Trophoblast cell (in vitro differentiated cells and primary cell): ENCODE measurements at regions not wholly inside any gene's neighbourhood (a gene's known extent, or its start where the extent isn't known, plus 50 kb on each side); places are given as distances from the start of the nearest gene placed in this dataset.

Experiments used
- DNase-seq, 2 donors: peaks; one replicate each; pipeline ENCODE4 v3.0.0-alpha.2; 2016
- H2AFZ ChIP-seq: 2 replicates; pipeline ENCODE4 v1.6.1; 2013; ENCODE audit warnings: low read length, moderate library complexity, mild to moderate bottlenecking; ENCODE audit not compliant: insufficient read depth, poor library complexity
- H2AK5ac ChIP-seq: 2 replicates; pipeline ENCODE4 v1.6.1; 2013; ENCODE audit warnings: mild to moderate bottlenecking, low read length
- H2BK120ac ChIP-seq: 2 replicates; pipeline ENCODE4 v1.6.1; 2013; ENCODE audit warnings: low read length, mild to moderate bottlenecking, moderate library complexity; ENCODE audit not compliant: insufficient read depth, poor library complexity
- H2BK12ac ChIP-seq: 2 replicates; pipeline ENCODE4 v1.6.1; 2013; ENCODE audit warnings: mild to moderate bottlenecking, low read length, moderate library complexity
- H2BK5ac ChIP-seq: 2 replicates; pipeline ENCODE4 v1.6.1; 2013; ENCODE audit warnings: low read length, low read depth, moderate library complexity, mild to moderate bottlenecking; ENCODE audit not compliant: poor library complexity
- H3K14ac ChIP-seq: 2 replicates; pipeline ENCODE4 v1.6.1; 2013; ENCODE audit warnings: mild to moderate bottlenecking, low read length
- H3K18ac ChIP-seq: 2 replicates; pipeline ENCODE4 v1.6.1; 2013; ENCODE audit warnings: mild to moderate bottlenecking, low read length
- H3K23ac ChIP-seq: 2 replicates; pipeline ENCODE4 v1.6.1; 2013; ENCODE audit warnings: low read length
- H3K27ac ChIP-seq: 2 replicates; pipeline ENCODE4 v1.5.1; 2013; ENCODE audit warnings: low read depth, mild to moderate bottlenecking, inconsistent platforms, low read length, moderate library complexity
- H3K27me3 ChIP-seq: 2 replicates; pipeline ENCODE4 v1.6.1; 2013; ENCODE audit warnings: inconsistent platforms, mild to moderate bottlenecking, low read length, moderate library complexity; ENCODE audit not compliant: insufficient read depth
- H3K36me3 ChIP-seq, 2 experiments: 1 replicate in 1 of 2; 2 replicates in 1 of 2; pipeline ENCODE4 v1.6.1; 2013; ENCODE audit warnings: low read length in 2 of 2, mild to moderate bottlenecking in 2 of 2, moderate library complexity in 1 of 2; ENCODE audit not compliant: insufficient read depth in 2 of 2, control insufficient read depth in 1 of 2
- H3K4ac ChIP-seq: 2 replicates; pipeline ENCODE4 v1.6.1; 2013; ENCODE audit warnings: low read depth, mild to moderate bottlenecking, low read length, moderate library complexity
- H3K4me1 ChIP-seq, 2 experiments: 1 replicate in 1 of 2; 2 replicates in 1 of 2; pipeline ENCODE4 v1.6.1; 2013; ENCODE audit warnings: low read length in 2 of 2, mild to moderate bottlenecking in 2 of 2, moderate library complexity in 1 of 2; ENCODE audit not compliant: insufficient read depth in 2 of 2, control insufficient read depth in 1 of 2
- H3K4me2 ChIP-seq: 2 replicates; pipeline ENCODE4 v1.6.1; 2013; ENCODE audit warnings: inconsistent platforms, mild to moderate bottlenecking, low read length, moderate library complexity
- H3K4me3 ChIP-seq: 2 replicates; pipeline ENCODE4 v1.5.1; 2013; ENCODE audit warnings: mild to moderate bottlenecking, low read depth, low read length, inconsistent platforms
- H3K79me1 ChIP-seq: one replicate; pipeline ENCODE4 v1.6.1; 2013; ENCODE audit warnings: low read length
- H3K79me2 ChIP-seq: 2 replicates; pipeline ENCODE4 v1.6.1; 2013; ENCODE audit warnings: low read length, mild to moderate bottlenecking; ENCODE audit not compliant: control insufficient read depth, insufficient read depth, poor library complexity
- H3K9ac ChIP-seq: 2 replicates; pipeline ENCODE4 v1.6.1; 2013; ENCODE audit warnings: mild to moderate bottlenecking, low read length
- H3K9me3 ChIP-seq: 2 replicates; pipeline ENCODE4 v1.6.1; 2013; ENCODE audit warnings: low read depth, mild to moderate bottlenecking, control low read depth, inconsistent platforms, low read length; ENCODE audit not compliant: insufficient read depth
- H4K12ac ChIP-seq: 2 replicates; pipeline ENCODE4 v1.6.1; 2013; ENCODE audit warnings: low read depth, mild to moderate bottlenecking, low read length, moderate library complexity
- H4K8ac ChIP-seq: 2 replicates; pipeline ENCODE4 v1.6.1; 2013; ENCODE audit warnings: low read depth, mild to moderate bottlenecking, low read length, moderate library complexity
- H4K91ac ChIP-seq: one replicate; pipeline ENCODE4 v1.6.1; 2013; ENCODE audit warnings: low read depth, mild to moderate bottlenecking, low read length, moderate library complexity
- whole genome bisulfite sequencing: extraction: QIAGEN DNeasy Blood & Tissue Kit; methylation state at CpG from one replicate; pipeline ENCODE4 v1.1.7; 2013; ENCODE audit warnings: missing lambda C conversion rate; ENCODE audit not compliant: insufficient read length, insufficient coverage; ENCODE audit errors: extremely low coverage; 5-methylcytosine and 5-hydroxymethylcytosine counted together

DNA sequence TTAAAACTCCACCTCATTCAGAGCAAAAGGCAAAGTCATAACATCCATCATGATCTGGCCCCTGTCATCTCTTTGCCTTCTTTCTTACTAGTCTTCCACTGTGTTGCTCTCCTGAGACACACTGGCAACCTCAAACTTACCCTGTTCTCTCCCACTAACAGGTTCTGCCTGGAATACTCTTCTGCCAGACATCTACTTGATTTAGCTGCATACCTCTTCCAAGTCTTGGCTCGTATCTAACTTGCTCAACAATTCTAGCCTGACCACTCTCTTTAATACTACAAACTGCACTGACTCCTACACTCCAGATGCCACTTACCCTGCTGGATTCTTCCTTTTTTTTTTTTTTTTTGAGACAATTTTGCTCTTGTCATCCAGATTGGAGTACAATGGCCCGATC, 167.0 kb upstream of the MTPN start:
- H3K9me3 ChIP-seq: no peaks in the 10 kb centered on the region
- H2AFZ ChIP-seq: no peak overlapping the region
- H3K27me3 ChIP-seq: no peaks in the 10 kb centered on the region
- no peak overlapping the region for H2AK5ac ChIP-seq
- no peak overlapping the region for H4K91ac ChIP-seq
- H3K18ac ChIP-seq: no peak overlapping the region
- no peaks in the 10 kb centered on the region for H3K36me3 ChIP-seq
- H3K23ac ChIP-seq: no peak overlapping the region
- no peak overlapping the region for H2BK120ac ChIP-seq
- no peak for DNase-seq
- no peak overlapping the region for H3K4me3 ChIP-seq
- no peaks in the 10 kb centered on the region for H3K79me1 ChIP-seq
- H3K4ac ChIP-seq: no peak overlapping the region
- WGBS: no CpG with 5 or more reads among the region's 2 CpGs
- no peak overlapping the region for H4K12ac ChIP-seq
- H3K9ac ChIP-seq: no peak overlapping the region
- H3K4me1 ChIP-seq: no peaks in the 10 kb centered on the region
- no peak overlapping the region for H4K8ac ChIP-seq
- no peak overlapping the region for H2BK5ac ChIP-seq
- H3K79me2 ChIP-seq: no peaks in the 10 kb centered on the region
- H2BK12ac ChIP-seq: no peak overlapping the region
- H3K14ac ChIP-seq: no peak overlapping the region
- no peak overlapping the region for H3K4me2 ChIP-seq
- no peak overlapping the region for H3K27ac ChIP-seq

DNA sequence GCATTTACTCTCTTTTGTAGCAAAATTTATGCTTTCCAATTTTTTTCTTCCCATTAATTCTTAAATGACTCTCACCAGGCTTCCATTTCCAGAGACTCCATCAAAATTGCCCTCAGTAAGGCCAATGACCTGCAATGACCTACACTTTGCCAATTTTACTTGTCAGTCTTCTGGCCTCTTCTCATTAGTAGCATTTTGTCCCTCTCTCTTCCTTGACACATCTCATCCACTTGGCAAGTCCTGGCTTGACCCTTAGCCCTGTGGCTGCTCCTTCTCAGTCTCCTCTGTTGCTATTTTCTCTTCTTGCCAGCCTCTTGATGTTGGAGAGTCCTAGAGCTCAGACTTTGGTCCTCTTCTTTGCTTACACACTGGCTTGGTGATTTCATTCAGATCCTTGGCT, 166.1 kb upstream of the MTPN start:
- H4K91ac ChIP-seq: no peak overlapping the region
- no peak overlapping the region for H2AK5ac ChIP-seq
- no peak for DNase-seq
- H3K23ac ChIP-seq: no peak overlapping the region
- H3K36me3 ChIP-seq: no peaks in the 10 kb centered on the region
- H2BK5ac ChIP-seq: no peak overlapping the region
- H4K12ac ChIP-seq: no peak overlapping the region
- no peaks in the 10 kb centered on the region for H3K79me2 ChIP-seq
- no peaks in the 10 kb centered on the region for H3K9me3 ChIP-seq
- no peak overlapping the region for H3K4me2 ChIP-seq
- H2BK120ac ChIP-seq: no peak overlapping the region
- H3K27ac ChIP-seq: no peak overlapping the region
- H3K4ac ChIP-seq: no peak overlapping the region
- no peak overlapping the region for H3K4me3 ChIP-seq
- no peaks in the 10 kb centered on the region for H3K4me1 ChIP-seq
- H3K14ac ChIP-seq: no peak overlapping the region
- H3K18ac ChIP-seq: no peak overlapping the region
- H4K8ac ChIP-seq: no peak overlapping the region
- H3K27me3 ChIP-seq: no peaks in the 10 kb centered on the region
- H3K79me1 ChIP-seq: no peaks in the 10 kb centered on the region
- H2BK12ac ChIP-seq: no peak overlapping the region
- H2AFZ ChIP-seq: no peak overlapping the region
- no peak overlapping the region for H3K9ac ChIP-seq

DNA sequence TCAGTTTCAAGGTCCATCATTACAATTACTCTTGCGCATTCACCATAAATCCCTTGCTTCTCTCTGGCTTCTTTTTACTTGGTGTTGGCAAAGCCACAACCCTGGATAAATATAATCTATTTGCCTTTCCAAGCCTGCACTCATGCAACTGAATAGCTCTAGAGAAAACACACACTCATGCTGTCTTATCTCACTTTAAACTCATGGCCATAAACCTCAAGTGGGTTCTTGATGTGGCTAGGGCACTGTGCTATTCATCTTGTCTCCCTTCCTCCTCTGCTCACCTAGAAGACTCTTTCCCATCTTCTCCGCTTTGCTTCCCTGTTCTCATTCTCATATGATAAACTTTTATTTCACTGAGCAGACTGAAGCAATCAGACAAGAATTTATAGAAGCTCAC, 165.4 kb upstream of the MTPN start:
- Histone ChIP-seq H3K4me2 (no peak overlapping the region), H3K18ac (no peak overlapping the region), H2AK5ac (no peak overlapping the region), H3K14ac (no peak overlapping the region), H3K79me1 (no peaks in the 10 kb centered on the region), H2BK120ac (no peak overlapping the region), H3K4ac (no peak overlapping the region), H3K4me1 (no peaks in the 10 kb centered on the region), H4K91ac (no peak overlapping the region), H3K27me3 (no peaks in the 10 kb centered on the region), H2BK5ac (no peak overlapping the region), H3K9me3 (no peaks in the 10 kb centered on the region), H3K27ac (no peak overlapping the region), H4K8ac (no peak overlapping the region), H4K12ac (no peak overlapping the region), H3K23ac (no peak overlapping the region), H2BK12ac (no peak overlapping the region), H3K9ac (no peak overlapping the region), H3K36me3 (no peaks in the 10 kb centered on the region), H3K4me3 (no peak overlapping the region), H2AFZ (no peak overlapping the region), H3K79me2 (no peaks in the 10 kb centered on the region)
- no CpG with 5 or more reads among the region's 2 CpGs for WGBS
- DNase-seq: no peak

DNA sequence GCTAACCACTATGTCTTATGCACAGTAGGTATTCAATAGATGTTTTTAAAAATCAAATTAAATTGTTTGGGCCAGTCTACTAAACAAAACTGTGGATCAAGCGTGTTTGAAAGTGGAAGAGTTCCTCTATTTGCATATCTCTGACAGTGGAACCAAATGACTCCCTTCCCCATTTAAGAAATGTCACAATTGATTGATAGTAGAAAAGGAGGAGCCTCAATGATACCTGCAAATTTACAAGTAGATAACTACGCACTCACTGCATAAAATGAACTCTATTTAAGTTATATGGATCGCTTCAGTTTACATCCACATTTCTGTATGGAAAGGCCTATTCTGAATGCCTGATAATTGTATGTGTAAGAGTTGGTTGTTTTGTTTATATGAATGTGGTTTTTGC, 163.3 kb upstream of the MTPN start:
- Histone ChIP-seq H3K27me3 (no peaks in the 10 kb centered on the region), H3K4me3 (no peak overlapping the region), H4K8ac (no peak overlapping the region), H2AFZ (no peak overlapping the region), H3K18ac (no peak overlapping the region), H3K9me3 (no peaks in the 10 kb centered on the region), H4K91ac (no peak overlapping the region), H3K27ac (no peak overlapping the region), H3K79me1 (no peaks in the 10 kb centered on the region), H2AK5ac (no peak overlapping the region), H2BK5ac (no peak overlapping the region), H3K4me2 (no peak overlapping the region), H4K12ac (no peak overlapping the region), H3K4ac (no peak overlapping the region), H3K14ac (no peak overlapping the region), H3K36me3 (no peaks in the 10 kb centered on the region), H2BK12ac (no peak overlapping the region), H3K79me2 (no peaks in the 10 kb centered on the region), H3K23ac (no peak overlapping the region), H2BK120ac (no peak overlapping the region), H3K4me1 (no peaks in the 10 kb centered on the region), H3K9ac (no peak overlapping the region)
- DNase-seq: no peak
- WGBS: no CpG with 5 or more reads among the region's 3 CpGs

DNA sequence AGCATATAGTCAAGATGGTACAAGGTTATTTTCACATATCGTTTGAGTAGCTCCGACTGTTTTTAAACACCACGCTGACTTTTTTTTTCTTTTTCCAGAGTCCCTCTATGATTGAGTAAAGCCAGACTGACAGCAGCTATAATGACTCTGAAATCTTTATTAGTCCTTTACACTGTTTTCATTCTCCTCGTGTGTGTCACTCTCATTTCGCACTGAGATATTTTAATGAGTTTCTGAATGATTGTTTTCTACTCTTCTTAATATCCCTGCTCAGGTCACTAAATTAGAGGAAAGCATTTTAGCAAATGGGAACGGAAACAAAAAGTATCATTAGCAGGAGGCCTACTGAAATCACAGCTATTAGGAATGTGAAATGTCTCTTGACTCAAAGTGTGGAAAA, 162.3 kb upstream of the MTPN start:
- Histone ChIP-seq H2BK120ac (no peak overlapping the region), H3K18ac (no peak overlapping the region), H3K36me3 (no peaks in the 10 kb centered on the region), H3K9me3 (no peaks in the 10 kb centered on the region), H3K27me3 (no peaks in the 10 kb centered on the region), H3K23ac (no peak overlapping the region), H2BK5ac (no peak overlapping the region), H3K14ac (no peak overlapping the region), H2AFZ (no peak overlapping the region), H2AK5ac (no peak overlapping the region), H4K91ac (no peak overlapping the region), H3K9ac (no peak overlapping the region), H4K8ac (no peak overlapping the region), H3K4me3 (no peak overlapping the region), H4K12ac (no peak overlapping the region), H3K79me1 (no peaks in the 10 kb centered on the region), H3K27ac (no peak overlapping the region), H3K4me1 (no peaks in the 10 kb centered on the region), H3K4ac (no peak overlapping the region), H2BK12ac (no peak overlapping the region), H3K4me2 (no peak overlapping the region), H3K79me2 (no peaks in the 10 kb centered on the region)
- no peak for DNase-seq
- no CpG with 5 or more reads among the region's 6 CpGs for WGBS
